Astrocyte (in vitro differentiated cells and primary cell): ENCODE measurements at regions not wholly inside any gene's neighbourhood (a gene's known extent, or its start where the extent isn't known, plus 50 kb on each side); places are given as distances from the start of the nearest gene placed in this dataset.

ENCODE experiments used
- CTCF ChIP-seq: IDR thresholded peaks from 2 replicates; pipeline ENCODE4 v1.5.1; 2011; ENCODE audit warnings: low read depth, mild to moderate bottlenecking, inconsistent platforms, low read length, moderate library complexity; ENCODE audit not compliant: insufficient read depth
- EZH2 ChIP-seq: IDR thresholded peaks from 2 replicates; pipeline ENCODE4 v1.6.1; 2012; ENCODE audit warnings: mild to moderate bottlenecking, low read length, inconsistent platforms; ENCODE audit not compliant: insufficient read depth

GRCh38 chr1:37315371-37315846, 159.0 kb upstream of the ZC3H12A start:
- TF ChIP-seq CTCF, result no peak
- no peak for TF ChIP-seq EZH2
